Esophagus squamous epithelium (tissue), 5 donors: ENCODE measurements at regions not wholly inside any gene's neighbourhood (a gene's known extent, or its start where the extent isn't known, plus 50 kb on each side); places are given as distances from the start of the nearest gene placed in this dataset.

Experiments
- DNase-seq: peaks from one replicate; lab custom pipeline; 2025; lab: John Stamatoyannopoulos, UW
- H3K27ac ChIP-seq, 4 donors: fragments of 200-600 bp; sonication (generic); one replicate each; pipeline ENCODE4 v1.5.1; 2016 to 2019; ENCODE audit warnings: mild to moderate bottlenecking in 1 of 4
- H3K27me3 ChIP-seq, 4 donors: fragments of 200-600 bp; sonication (generic); 1 replicate in 3 of 4; 2 replicates in 1 of 4; pipeline versions ENCODE4 v1.5.1 to v1.6.0; 2017 to 2021; ENCODE audit warnings: antibody characterized with exemption in 1 of 4
- H3K36me3 ChIP-seq, 3 donors: fragments of 200-600 bp; sonication (generic); one replicate each; pipeline ENCODE4 v1.5.1; 2016 to 2019
- H3K4me1 ChIP-seq, 3 donors: fragments of 200-600 bp; sonication (generic); one replicate each; pipeline ENCODE4 v1.5.1; 2017 to 2019
- H3K4me3 ChIP-seq, 4 donors: fragments of 200-600 bp; sonication (generic); 1 replicate in 3 of 4; 2 replicates in 1 of 4; pipeline ENCODE4 v1.5.1; 2016 to 2019; ENCODE audit warnings: mild to moderate bottlenecking in 2 of 4, moderate library complexity in 1 of 4
- H3K9me3 ChIP-seq, 3 donors: fragments of 200-600 bp; sonication (generic); one replicate each; pipeline ENCODE4 v1.5.1; 2016 to 2019
- POLR2A ChIP-seq, 4 donors: fragments of 450-650 bp; IDR thresholded peaks; one replicate each; pipeline ENCODE4 v1.6.1; 2017; ENCODE audit warnings: antibody characterized with exemption in 4 of 4, mild to moderate bottlenecking in 4 of 4, moderate library complexity in 3 of 4
- WGBS, 2 donors: methylation state at CpG; one replicate each; pipeline ENCODE4 v1.1.5; 2018; 5-methylcytosine and 5-hydroxymethylcytosine counted together
- intact Hi-C: fragments of 100-400 bp; cut with DNase I; formaldehyde crosslinking; loops from one replicate; pipeline ENCODE4 v1.15.0; 2022
- TF ChIP-seq, protein P1 (sequence below), 6 experiments: fragments of 450-650 bp in 4 of 6; fragments of 200-600 bp in 2 of 6; sonication (generic) in 2 of 6; IDR thresholded peaks; one replicate each; pipeline ENCODE4 v1.5.1; 2016 to 2019; ENCODE audit warnings: antibody characterized with exemption in 6 of 6, mild to moderate bottlenecking in 4 of 6, moderate library complexity in 4 of 6
- donor health status: DM: yes; HTN: yes; CAD: no.

DNA sequence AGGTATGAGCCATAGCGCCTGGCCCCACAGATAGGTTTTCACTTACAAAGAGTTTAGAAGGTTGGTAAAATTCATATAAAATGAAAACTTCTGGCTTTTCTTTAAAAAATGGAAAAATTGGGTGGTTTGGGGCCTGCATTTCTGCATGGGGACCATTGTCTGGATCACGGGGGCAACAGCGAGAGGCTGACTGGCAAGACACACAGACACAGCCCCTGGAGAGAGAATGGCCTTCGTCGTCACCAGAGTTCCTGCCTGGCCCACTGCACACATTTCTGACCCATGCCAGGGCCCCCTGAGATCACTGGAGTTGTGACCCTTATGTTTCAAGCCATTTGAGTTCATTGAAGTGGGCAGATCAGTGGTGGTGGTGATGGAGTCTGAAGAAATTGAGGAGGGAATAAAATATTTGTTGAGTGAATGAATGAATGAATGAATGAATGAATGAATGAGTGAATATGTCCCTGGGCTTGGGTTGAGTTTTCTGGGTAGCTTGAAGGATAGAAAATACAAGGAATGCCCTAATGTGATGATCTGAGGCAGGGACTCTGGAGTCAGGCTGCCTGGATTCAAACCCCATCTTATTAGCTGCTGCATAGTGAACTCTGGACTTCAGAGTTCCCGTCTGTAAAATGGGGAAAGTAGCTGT is 173.8 kb downstream of the ZFP64 start:
- no peak for DNase-seq
- Histone ChIP-seq H3K36me3 (no peaks in the 10 kb centered on the region), H3K4me1 (no peaks in the 10 kb centered on the region), H3K9me3 (no peaks in the 10 kb centered on the region), H3K27ac (no peak overlapping the region), H3K27me3 (no peaks in the 10 kb centered on the region), H3K4me3 (no peak overlapping the region)
- TF ChIP-seq, protein P1, sequence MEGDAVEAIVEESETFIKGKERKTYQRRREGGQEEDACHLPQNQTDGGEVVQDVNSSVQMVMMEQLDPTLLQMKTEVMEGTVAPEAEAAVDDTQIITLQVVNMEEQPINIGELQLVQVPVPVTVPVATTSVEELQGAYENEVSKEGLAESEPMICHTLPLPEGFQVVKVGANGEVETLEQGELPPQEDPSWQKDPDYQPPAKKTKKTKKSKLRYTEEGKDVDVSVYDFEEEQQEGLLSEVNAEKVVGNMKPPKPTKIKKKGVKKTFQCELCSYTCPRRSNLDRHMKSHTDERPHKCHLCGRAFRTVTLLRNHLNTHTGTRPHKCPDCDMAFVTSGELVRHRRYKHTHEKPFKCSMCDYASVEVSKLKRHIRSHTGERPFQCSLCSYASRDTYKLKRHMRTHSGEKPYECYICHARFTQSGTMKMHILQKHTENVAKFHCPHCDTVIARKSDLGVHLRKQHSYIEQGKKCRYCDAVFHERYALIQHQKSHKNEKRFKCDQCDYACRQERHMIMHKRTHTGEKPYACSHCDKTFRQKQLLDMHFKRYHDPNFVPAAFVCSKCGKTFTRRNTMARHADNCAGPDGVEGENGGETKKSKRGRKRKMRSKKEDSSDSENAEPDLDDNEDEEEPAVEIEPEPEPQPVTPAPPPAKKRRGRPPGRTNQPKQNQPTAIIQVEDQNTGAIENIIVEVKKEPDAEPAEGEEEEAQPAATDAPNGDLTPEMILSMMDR (IDR thresholded peaks at IDR 0.05) = no peak
- no peak for TF ChIP-seq POLR2A (IDR thresholded peaks at IDR 0.05)
- 88 to 93% methylated on average over 6 of the region's 6 CpGs for WGBS, 2 donors
- intact Hi-C loops = no loop called here

DNA sequence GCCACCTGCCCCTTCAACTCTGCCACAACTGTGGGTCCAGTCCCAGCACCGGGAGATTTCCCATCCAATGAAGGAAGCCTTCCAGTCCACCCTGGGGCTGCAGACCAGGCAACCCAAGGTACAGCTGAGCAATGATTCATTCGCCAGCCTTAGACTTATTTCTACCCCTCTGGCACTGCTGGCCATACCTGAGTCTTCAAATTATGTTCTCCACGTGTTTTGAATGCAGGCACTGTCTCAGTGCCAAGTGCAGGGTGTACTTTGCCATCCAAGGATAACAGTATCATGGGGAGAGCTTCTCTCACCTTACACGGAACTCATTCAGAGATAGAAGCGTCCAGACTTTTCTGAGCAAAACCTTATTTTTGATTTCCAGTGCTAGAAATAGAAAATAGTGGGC is 175.6 kb downstream of the ZFP64 start:
- Histone ChIP-seq H3K4me3 (no peak overlapping the region), H3K27ac (no peak overlapping the region), H3K4me1 (no peaks in the 10 kb centered on the region), H3K27me3 (no peaks in the 10 kb centered on the region), H3K9me3 (no peaks in the 10 kb centered on the region), H3K36me3 (no peaks in the 10 kb centered on the region)
- TF ChIP-seq POLR2A (IDR thresholded peaks at IDR 0.05) = no peak
- TF ChIP-seq, protein P1 (IDR thresholded peaks at IDR 0.05) = no peak
- WGBS, 2 donors = 83 to 94% methylated on average over 2 to 4 of the region's 5 CpGs
- DNase-seq = no peak
- intact Hi-C loops = no loop called here

DNA sequence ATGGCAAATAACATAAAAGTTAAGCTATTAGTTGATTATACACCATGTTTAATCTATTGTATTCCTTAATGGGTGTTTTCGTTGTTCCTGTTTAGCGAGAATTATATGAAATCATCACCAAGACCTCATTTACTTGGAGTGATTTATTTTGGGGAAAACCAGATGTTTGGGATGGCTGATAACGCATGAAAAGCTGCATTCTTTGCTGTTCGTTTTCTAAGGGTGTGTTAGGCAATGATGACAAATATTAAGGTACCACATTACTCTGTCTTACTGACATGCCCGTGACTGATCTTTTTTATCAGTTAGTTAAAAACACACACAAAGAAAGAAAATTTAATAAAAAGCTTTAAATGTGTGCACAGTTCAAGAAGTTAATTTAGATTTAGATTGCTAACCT is 176.4 kb downstream of the ZFP64 start:
- H3K27me3 ChIP-seq = no peaks in the 10 kb centered on the region
- intact Hi-C loops = no loop called here
- DNase-seq = no peak
- no peak overlapping the region for H3K27ac ChIP-seq
- no peaks in the 10 kb centered on the region for H3K4me1 ChIP-seq
- H3K36me3 ChIP-seq = no peaks in the 10 kb centered on the region
- TF ChIP-seq, protein P1 (IDR thresholded peaks at IDR 0.05) = no peak
- no peak for TF ChIP-seq POLR2A (IDR thresholded peaks at IDR 0.05)
- H3K4me3 ChIP-seq = no peak overlapping the region
- 73 to 76% methylated on average over 5 of the region's 5 CpGs for WGBS, 2 donors
- peaks cover 0 to 8% (median 7%) of the 10 kb centered on the region in 3 donors for H3K9me3 ChIP-seq

DNA sequence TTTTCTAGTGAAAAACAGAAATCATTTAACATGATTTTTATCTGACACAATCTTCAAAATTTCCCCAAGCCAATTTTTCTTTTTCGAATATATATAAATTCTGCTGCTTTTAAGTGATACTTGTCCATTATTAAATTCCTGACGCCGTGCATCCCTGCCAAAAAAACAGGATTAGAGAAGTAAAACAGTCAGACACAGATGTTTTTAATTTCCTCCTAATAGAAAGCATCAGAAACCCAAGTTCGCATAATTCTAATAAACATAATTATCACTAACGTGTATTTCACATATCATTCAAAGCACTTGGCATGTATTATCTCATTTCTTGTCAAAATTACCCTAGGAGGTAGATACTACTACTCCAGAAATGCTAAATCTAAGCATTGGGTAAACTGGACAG is 179.5 kb downstream of the ZFP64 start:
- WGBS, 2 donors = 61 to 73% methylated on average over 5 of the region's 5 CpGs
- DNase-seq = no peak
- intact Hi-C loops = no loop called here

DNA sequence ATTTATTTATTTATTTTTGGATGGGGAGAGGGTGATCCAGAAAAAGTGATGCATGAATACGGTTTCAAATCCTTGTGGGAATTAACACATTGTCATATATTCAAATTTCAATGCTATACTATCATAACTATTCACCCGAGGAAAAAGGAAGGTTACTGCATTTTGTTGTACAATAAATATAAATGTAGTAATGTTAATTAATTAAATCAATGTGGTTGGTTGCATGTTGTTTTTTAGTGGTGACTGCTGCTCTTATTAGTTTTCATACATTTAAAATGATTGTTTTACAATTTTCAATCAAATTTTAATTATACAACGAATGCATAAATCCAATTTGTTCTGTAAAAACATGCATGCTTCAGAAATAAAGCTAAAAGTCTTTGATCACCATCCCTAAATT is 180.5 kb downstream of the ZFP64 start:
- WGBS, 2 donors = 88 to 91% methylated on average over 3 of the region's 3 CpGs
- peaks cover 0 to 8% (median 7%) of the 10 kb centered on the region in 3 donors for H3K9me3 ChIP-seq

More for the DNA sequence above, 179.5 kb downstream of the ZFP64 start:
- peaks cover 0 to 8% (median 7%) of the 10 kb centered on the region in 3 donors for H3K9me3 ChIP-seq
- H3K27ac ChIP-seq = no peak overlapping the region
- H3K36me3 ChIP-seq = no peaks in the 10 kb centered on the region
- no peaks in the 10 kb centered on the region for H3K4me1 ChIP-seq
- no peaks in the 10 kb centered on the region for H3K27me3 ChIP-seq
- TF ChIP-seq, protein P1 (IDR thresholded peaks at IDR 0.05) = no peak
- TF ChIP-seq POLR2A (IDR thresholded peaks at IDR 0.05) = no peak
- no peak overlapping the region for H3K4me3 ChIP-seq

More for the DNA sequence above, 180.5 kb downstream of the ZFP64 start:
- no peak for DNase-seq
- no peaks in the 10 kb centered on the region for H3K27me3 ChIP-seq
- intact Hi-C loops = no loop called here
- TF ChIP-seq POLR2A (IDR thresholded peaks at IDR 0.05) = no peak
- TF ChIP-seq, protein P1 (IDR thresholded peaks at IDR 0.05) = no peak
- H3K4me1 ChIP-seq = no peaks in the 10 kb centered on the region
- H3K36me3 ChIP-seq = no peaks in the 10 kb centered on the region
- H3K27ac ChIP-seq = no peak overlapping the region
- H3K4me3 ChIP-seq = no peak overlapping the region
